HG03520 (cell line): ENCODE measurements at regions not wholly inside any gene's neighbourhood (a gene's known extent, or its start where the extent isn't known, plus 50 kb on each side); places are given as distances from the start of the nearest gene placed in this dataset.
"Not testable (repeated sequence)": the region's sequence is repeated elsewhere in the genome, so short reads cannot be mapped to it uniquely, and the experiment has no call there.

Experiments used
- ATAC-seq: cut with Tn5 transposase; IDR thresholded peaks from one replicate; pipeline ENCODE4 v1.9.1; 2021; ENCODE audit warnings: mild to moderate bottlenecking, moderate library complexity; ENCODE audit not compliant: unreplicated experiment

- ATAC-seq = no peak
Measured at GRCh38 chr7:41579961-41580935, 122.6 kb downstream of the INHBA start.

DNA sequence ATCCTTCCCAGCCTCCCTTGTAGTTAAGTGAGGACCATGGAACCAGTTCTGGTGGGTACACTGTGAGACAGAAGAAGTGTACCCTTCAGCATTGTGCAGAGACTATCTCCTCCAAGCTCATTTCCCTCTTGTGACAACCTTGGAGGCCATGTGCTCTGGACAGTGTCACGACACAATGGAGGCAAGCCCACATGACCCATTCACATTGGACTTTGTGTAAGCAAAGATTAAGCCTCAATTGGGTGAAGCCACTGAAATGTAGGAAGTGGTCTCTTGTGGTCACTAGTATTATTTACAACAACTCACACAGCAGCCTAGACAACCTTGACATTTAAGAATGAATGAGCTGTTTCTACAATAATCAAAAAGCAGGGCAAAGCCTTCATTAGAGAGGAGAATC, 124.2 kb downstream of the INHBA start:
- ATAC-seq = no peak

GRCh38 chr7:41576166-41576565, 126.7 kb downstream of the INHBA start:
- ATAC-seq = no peak

- ATAC-seq = no peak
Measured at GRCh38 chr7:41574377-41574776, 128.5 kb downstream of the INHBA start.

DNA sequence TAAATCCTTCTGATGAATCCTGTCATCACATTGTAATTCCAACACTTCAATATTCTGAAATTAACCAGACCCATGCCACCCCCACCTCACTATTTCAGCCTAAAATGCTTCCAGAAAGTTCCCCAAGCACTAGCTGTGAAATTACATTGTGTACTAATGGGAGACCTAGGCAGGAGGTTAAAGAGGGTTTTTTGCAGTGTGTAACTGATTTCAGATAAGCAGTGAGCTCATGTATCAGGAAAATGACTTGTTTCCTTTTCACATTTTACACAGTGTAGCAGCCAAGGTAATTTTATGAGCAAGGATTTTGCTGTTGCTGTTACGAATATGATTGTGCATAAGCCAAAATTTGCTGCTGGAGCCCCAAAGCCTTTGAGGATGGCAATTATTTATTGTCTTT, 129.0 kb downstream of the INHBA start:
- no peak for ATAC-seq

- ATAC-seq = no peak
Measured at GRCh38 chr7:41573443-41573842, 129.4 kb downstream of the INHBA start.

GRCh38 chr7:41573015-41573414, 129.9 kb downstream of the INHBA start:
- no peak for ATAC-seq

- ATAC-seq = no peak
Measured at GRCh38 chr7:41571573-41571972, 131.3 kb downstream of the INHBA start.

GRCh38 chr7:41570766-41571165, 132.1 kb downstream of the INHBA start:
- ATAC-seq = no peak

DNA sequence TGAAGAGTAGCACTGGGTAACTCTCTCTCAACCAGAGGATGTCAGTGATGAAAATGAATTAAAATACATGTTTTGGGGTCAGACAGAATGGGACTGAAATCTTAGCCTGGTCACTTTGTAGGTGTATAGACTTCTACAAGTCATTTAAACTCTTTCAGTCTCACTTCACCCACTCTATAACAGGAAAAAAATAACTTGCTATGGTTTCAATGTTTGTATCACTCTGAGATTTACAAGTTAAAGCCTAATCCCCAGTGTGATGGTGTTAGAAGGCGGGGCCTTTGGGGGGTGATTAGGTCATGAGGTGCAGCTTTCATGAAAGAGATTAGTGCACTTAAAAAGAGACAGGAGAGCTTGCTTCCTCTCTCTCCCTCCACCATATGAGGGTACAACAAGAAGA, 134.8 kb downstream of the INHBA start:
- peak; percentile 82 for ATAC-seq

GRCh38 chr7:41567731-41568114, 135.2 kb downstream of the INHBA start:
- ATAC-seq = no peak

- no peak for ATAC-seq
Measured at GRCh38 chr7:41567031-41567730, 135.7 kb downstream of the INHBA start.

- ATAC-seq = no peak
Measured at GRCh38 chr7:41566581-41566980, 136.3 kb downstream of the INHBA start.

GRCh38 chr7:41565655-41566054, 137.2 kb downstream of the INHBA start:
- no peak for ATAC-seq

- ATAC-seq = no peak
Measured at GRCh38 chr7:41559426-41559825, 143.5 kb downstream of the INHBA start.

GRCh38 chr7:41554481-41554880, 148.4 kb downstream of the INHBA start:
- no peak for ATAC-seq

DNA sequence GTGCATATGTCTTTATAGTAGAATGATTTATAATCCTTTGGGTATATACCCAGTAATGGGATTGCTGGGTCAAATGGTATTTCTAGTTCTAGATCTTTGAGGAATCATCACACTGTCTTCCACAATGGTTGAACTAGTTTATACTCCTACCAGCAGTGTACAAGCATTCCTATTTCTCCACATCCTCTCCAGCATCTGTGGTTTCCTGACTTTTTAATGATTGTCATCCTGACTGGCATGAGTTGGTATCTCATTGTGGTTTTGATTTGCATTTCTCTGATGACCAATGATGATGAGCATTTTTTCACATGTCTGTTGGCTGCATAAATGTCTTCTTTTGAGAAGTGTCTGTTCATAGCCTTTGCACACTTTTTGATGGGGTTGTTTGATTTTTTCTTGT, 152.8 kb downstream of the INHBA start:
- not testable (repeated sequence) for ATAC-seq

DNA sequence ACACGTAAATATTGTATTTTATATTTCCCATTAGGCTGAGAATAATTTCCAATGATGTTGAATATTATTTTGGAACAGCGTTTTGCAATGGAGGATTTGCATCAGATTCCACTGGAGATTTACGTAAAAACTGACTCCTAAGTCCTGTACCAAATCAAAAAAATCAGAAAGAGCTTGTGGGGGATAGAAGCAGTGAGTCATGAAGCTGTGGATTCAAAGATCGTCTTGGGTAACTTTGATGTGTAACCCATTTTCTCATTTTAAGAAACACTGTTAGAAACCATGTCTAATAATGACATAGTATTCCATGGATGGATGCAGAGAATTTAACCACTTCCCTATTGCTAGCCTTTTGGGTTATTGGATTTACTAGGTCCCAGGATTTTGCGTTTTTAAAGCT, 158.6 kb downstream of the INHBA start:
- ATAC-seq = no peak

DNA sequence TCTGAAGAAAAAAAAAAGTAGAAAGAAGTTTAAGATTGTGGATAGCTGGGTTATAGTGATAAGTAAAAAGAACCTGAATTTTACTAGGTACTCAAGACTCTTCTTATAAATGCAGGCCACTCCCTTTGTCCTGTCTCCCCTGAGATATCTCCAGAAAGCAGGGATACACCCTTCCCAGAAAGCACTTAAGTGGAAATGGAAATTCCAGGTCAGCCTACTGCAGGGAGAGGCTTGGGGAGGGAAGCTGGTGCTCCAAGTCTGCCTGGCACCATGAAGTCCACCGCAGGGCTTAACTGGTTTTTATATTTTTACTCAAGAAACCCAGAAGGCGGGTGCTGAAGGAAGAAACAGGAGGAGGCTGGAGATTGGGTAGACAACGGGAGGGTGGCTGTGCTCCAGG, 162.3 kb downstream of the INHBA start:
- ATAC-seq = no peak

- ATAC-seq = no peak
Measured at GRCh38 chr7:41538810-41539724, 163.8 kb downstream of the INHBA start.
